Panc1 (cell line): ENCODE measurements at regions not wholly inside any gene's neighbourhood (a gene's known extent, or its start where the extent isn't known, plus 50 kb on each side); places are given as distances from the start of the nearest gene placed in this dataset.

Experiments
- ATAC-seq: fragments of 200-7000 bp; cut with Tn5 transposase; 2 replicates; pipeline ENCODE4 v1.9.1; 2020; ENCODE audit warnings: mild to moderate bottlenecking, moderate library complexity
- BruUV-seq: library from RNA; stranded (reverse); fragments of 400-500 nt; replicated peaks from 2 replicates; lab custom pipeline; 2021; lab: Mats Ljungman, UMichigan
- CTCF ChIA-PET: fragments of 300-600 bp; sonication (Branson Sonifier 250); formaldehyde crosslinking; loops from one replicate; lab custom pipeline; 2022; ENCODE audit warnings: antibody characterized with exemption; lab: Charles Lee
- POLR2A ChIA-PET: fragments of 300-600 bp; sonication (Branson Sonifier 250); formaldehyde crosslinking; loops from one replicate; lab custom pipeline; 2022; ENCODE audit warnings: antibody characterized with exemption; lab: Charles Lee
- DNase-seq: peaks from one replicate; pipeline ENCODE4 v3.0.0-alpha.2; 2010; ENCODE audit warnings: low read depth, low spot score
- H3K27ac ChIP-seq: 2 replicates; pipeline ENCODE4 v1.5.1; 2011; ENCODE audit warnings: mild to moderate bottlenecking, low read length, inconsistent platforms
- H3K27me3 ChIP-seq: fragments of 200-500 bp; sonication (Bioruptor generic); 2 replicates; pipeline ENCODE4 v1.6.0; 2014; ENCODE audit warnings: low read length, inconsistent platforms; ENCODE audit not compliant: control insufficient read depth, insufficient read depth
- H3K36me3 ChIP-seq: fragments of 200-500 bp; sonication (Bioruptor generic); 2 replicates; pipeline ENCODE4 v1.5.1; 2014; ENCODE audit warnings: inconsistent platforms, mild to moderate bottlenecking, low read length, moderate library complexity; ENCODE audit not compliant: control insufficient read depth, insufficient read depth
- H3K4me1 ChIP-seq: 2 replicates; pipeline ENCODE4 v1.5.1; 2011; ENCODE audit warnings: inconsistent platforms, mild to moderate bottlenecking, low read length, moderate library complexity; ENCODE audit not compliant: control insufficient read depth, insufficient read depth
- H3K4me3 ChIP-seq, 2 experiments: 2 replicates each; pipeline ENCODE4 v1.5.1; 2011 to 2012; ENCODE audit warnings: low read depth in 2 of 2, low read length in 2 of 2, mild to moderate bottlenecking in 2 of 2, inconsistent platforms in 1 of 2, moderate library complexity in 1 of 2
- H3K9me3 ChIP-seq: fragments of 200-500 bp; sonication (Bioruptor generic); 2 replicates; pipeline ENCODE4 v1.5.1; 2014; ENCODE audit warnings: low read depth, mild to moderate bottlenecking, inconsistent platforms, low read length, moderate library complexity; ENCODE audit not compliant: control insufficient read depth, insufficient read depth
- CTCF ChIP-seq: fragments of 450-650 bp; IDR thresholded peaks from 2 replicates; pipeline ENCODE4 v1.5.1; 2017; ENCODE audit warnings: mild to moderate bottlenecking
- POLR2AphosphoS5 ChIP-seq: IDR thresholded peaks from 2 replicates; pipeline ENCODE4 v1.6.1; 2012; ENCODE audit warnings: mild to moderate bottlenecking, low read depth, low read length, moderate library complexity
- REST ChIP-seq, 2 experiments: IDR thresholded peaks; 2 replicates each; pipeline ENCODE4 v1.6.1; 2011 to 2012; ENCODE audit warnings: low read depth in 2 of 2, control low read depth in 1 of 2, low read length in 1 of 2, mild to moderate bottlenecking in 1 of 2, moderate library complexity in 1 of 2; ENCODE audit not compliant: insufficient read depth in 1 of 2
- SIN3A ChIP-seq: IDR thresholded peaks from 2 replicates; pipeline ENCODE4 v1.6.1; 2012; ENCODE audit warnings: low read depth, mild to moderate bottlenecking, low read length, moderate library complexity, borderline replicate concordance; ENCODE audit not compliant: insufficient read depth
- TCF7L2 ChIP-seq: IDR thresholded peaks from 2 replicates; pipeline ENCODE4 v1.6.1; 2011; ENCODE audit warnings: mild to moderate bottlenecking, low read depth, low read length, inconsistent platforms
- in situ Hi-C: cut with HindIII; loops from 2 replicates; pipeline ENCODE4 v1.10.0; 2016; ENCODE audit warnings: low sequenced_read_pairs, low pct_unique_long_range_greater_than_20kb
- intact Hi-C: fragments of 100-400 bp; cut with micrococcal nuclease; formaldehyde crosslinking; loops from one replicate; pipeline ENCODE4 v1.10.0; 2022; ENCODE audit not compliant: unreplicated experiment

GRCh38 chr3:64932016-64932518 lies 244.3 kb upstream of the ADAMTS9 start:
- intact Hi-C loops: no loop called here
- no peak for DNase-seq
- Histone ChIP-seq H3K9me3 (no peaks in the 10 kb centered on the region), H3K4me1 (no peaks in the 10 kb centered on the region), H3K27me3 (no peaks in the 10 kb centered on the region), H3K36me3 (no peaks in the 10 kb centered on the region), H3K4me3 (no peak overlapping the region), H3K27ac (no peak overlapping the region)
- no TSS peak for BruUV-seq
- POLR2A ChIA-PET: no interaction called here
- ATAC-seq: no peak
- CTCF ChIA-PET: no interaction called here
- in situ Hi-C loops: no loop called here
- TF ChIP-seq REST (IDR thresholded peaks at IDR 0.05; ENCODE audit: insufficient read depth in 1 of 2, low read depth in 2 of 2, low read length in 1 of 2) (no peak), CTCF (no peak), TCF7L2 (no peak), POLR2AphosphoS5 (no peak), SIN3A (no peak)

DNA sequence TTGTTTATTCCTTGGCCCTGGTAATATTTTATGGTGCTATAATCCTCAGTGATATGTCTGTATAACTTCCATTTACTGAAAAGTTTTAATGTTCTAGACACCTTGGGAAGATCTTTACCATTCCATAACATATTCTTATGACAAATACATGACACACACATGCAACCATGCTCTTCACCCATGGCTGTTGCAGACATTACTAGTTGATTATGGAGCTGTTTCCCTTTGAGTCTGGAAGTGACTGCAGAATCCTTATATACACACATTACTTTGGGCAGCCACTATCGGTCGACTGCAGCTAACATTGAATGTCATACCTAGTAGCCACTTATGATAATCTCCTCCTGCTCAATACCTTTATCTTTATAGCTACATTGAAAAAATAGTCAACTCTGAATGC lies 243.1 kb upstream of the ADAMTS9 start:
- H3K4me1 ChIP-seq: no peaks in the 10 kb centered on the region
- H3K9me3 ChIP-seq: no peaks in the 10 kb centered on the region
- no peak overlapping the region for H3K4me3 ChIP-seq
- no peak overlapping the region for H3K27ac ChIP-seq
- intact Hi-C loops: no loop called here
- POLR2A ChIA-PET: no interaction called here
- H3K36me3 ChIP-seq: no peaks in the 10 kb centered on the region
- DNase-seq: no peak
- CTCF ChIA-PET: interaction anchor here (0.5 kb wide), 1 partner anchor 55 kb away, joined by 7 read pairs; no protein-coding TSS in a partner anchor
- in situ Hi-C loops: no loop called here
- no peaks in the 10 kb centered on the region for H3K27me3 ChIP-seq
- no peak for ATAC-seq
- no peak for TF ChIP-seq SIN3A
- no peak for TF ChIP-seq CTCF
- TF ChIP-seq POLR2AphosphoS5: no peak
- no peak for TF ChIP-seq REST (IDR thresholded peaks at IDR 0.05; ENCODE audit: insufficient read depth in 1 of 2, low read depth in 2 of 2, low read length in 1 of 2)
- no peak for TF ChIP-seq TCF7L2
- no TSS peak for BruUV-seq
